ENCODE measurements at regions not wholly inside any gene's neighbourhood (a gene's known extent, or its start where the extent isn't known, plus 50 kb on each side); places are given as distances from the start of the nearest gene placed in this dataset.
"Not testable (repeated sequence)": the region's sequence is repeated elsewhere in the genome, so short reads cannot be mapped to it uniquely, and the experiment has no call there.

DNA sequence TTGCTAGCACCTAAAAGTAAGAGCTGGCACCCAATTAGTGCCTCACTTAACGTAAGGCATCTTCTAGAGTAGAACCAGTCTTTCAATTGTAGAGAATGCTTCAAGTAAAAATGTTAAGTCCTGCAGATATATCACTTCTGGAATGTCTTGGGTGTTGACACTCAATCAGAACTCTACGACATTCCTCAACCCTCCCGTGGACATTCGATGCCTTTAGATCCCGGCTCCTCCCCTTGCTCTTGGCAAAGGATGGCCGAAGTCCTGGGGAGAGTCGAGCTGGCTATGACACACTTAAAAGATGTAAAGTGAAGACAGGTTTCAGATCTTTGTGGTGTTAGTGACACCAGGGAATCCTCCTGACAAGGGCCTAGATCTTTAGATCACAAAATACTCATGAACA is 87.5 kb upstream of the ERCC6L2 start:
- DNase-seq (ENCODE audit: extremely low read depth, low read depth) = no peak

DNA sequence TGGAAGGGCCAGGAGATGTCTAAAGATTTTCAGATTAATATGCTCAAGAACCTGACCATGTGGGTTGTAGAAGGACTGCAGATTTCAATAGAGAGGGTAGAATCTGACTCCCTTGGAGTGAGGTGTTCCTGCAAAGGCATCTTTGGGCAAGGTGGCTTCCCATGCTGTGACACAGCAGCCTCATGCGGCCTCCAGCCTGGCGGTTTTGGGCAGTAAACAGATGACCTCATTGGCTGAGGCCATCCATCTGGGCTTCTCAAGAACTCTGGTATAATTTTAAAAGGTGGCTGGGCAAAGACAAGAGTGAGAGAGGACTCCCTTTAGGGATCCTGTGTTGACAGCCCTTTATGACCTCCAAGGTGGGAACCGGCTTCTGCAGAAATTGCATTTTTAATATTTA is 90.3 kb upstream of the ERCC6L2 start:
- no peak for DNase-seq (ENCODE audit: extremely low read depth, low read depth)

DNA sequence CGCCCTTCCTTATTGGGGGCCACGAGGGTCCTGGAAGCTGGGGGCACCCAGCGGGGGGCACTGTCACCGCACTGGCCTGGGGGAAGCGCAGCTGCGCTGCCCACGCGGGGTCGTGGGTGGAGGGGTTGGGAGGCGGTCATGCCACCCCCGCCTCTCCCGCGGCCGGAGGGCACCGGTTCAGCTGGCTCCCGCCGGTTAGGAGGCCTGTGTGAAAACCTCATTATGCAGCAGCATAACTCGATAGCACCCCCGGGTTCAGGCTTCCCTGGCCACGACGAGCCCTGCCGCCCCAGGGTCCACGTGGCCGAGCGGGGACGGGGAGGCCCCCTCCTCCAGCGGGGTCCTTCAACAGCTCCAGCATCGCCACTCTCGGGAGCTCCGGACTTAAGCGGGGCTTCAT is 91.2 kb upstream of the ERCC6L2 start:
- DNase-seq (ENCODE audit: extremely low read depth, low read depth) = no peak

DNA sequence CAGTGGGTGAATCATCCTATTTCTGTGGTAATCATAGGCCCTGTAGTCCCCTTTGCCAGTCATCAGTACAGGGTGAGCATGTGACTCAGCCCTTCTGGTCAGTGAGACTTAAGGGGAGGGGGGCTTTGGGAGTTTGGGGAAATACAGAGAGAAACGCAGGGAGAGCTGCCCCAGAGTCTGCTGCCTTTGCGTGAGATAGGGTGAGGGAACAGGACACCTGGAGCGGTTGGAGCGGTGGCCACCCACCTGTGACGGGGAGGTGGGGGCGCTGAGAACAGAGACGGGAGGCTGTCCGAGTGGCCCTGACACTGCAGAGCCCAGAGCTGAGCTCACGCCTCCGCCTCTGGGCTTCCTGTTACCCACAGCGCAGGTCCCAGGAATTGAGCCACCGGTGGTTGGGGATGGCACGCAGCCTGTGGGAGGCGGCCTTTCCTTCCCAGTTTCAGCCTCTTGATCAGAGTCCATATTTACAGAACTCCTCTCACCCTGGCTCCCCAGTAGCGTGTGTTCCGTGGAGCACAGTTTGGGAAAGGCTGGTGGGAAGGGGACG is 92.0 kb upstream of the ERCC6L2 start:
- no peak for DNase-seq (ENCODE audit: extremely low read depth, low read depth)

DNA sequence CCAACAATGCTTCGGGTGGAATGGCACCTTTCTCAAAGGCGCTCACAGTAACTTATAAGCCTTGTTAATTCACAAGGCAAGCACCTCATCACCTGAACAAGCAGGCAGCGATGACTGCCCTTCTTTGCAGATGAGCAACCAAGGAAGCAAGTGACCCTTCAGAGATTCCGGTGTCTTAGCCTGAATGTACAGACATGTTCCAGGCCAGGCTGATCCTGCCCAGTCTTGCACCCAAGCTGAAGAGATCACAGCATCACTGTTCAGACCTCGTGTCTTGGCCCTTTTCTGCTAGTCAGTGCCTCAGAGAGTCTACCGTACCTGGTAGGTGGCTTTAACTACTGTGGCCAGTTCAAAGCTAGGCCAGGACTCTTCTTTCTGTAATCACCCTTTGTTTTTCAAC is 94.7 kb upstream of the ERCC6L2 start:
- DNase-seq (ENCODE audit: extremely low read depth, low read depth) = no peak

DNA sequence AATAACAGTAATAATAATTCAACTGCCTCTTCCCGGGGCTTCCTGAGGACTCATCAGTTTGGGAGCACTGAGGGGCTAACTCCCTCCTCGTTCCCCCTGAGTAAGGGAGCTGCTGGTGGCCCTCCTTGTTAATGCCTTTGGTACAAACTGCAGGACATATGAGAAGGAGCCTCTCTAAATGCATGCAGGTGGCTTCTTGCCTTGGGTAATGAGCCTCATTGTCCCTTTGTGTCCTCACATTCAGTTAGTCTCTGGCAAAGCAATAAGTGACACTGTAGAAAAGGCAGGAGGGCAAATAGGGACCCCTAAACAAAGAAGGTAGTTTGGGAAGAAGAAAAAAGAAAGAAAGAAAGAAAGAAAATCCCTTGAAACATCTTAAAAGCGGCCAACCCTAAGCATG is 95.4 kb upstream of the ERCC6L2 start:
- DNase-seq (ENCODE audit: extremely low read depth, low read depth) = no peak

DNA sequence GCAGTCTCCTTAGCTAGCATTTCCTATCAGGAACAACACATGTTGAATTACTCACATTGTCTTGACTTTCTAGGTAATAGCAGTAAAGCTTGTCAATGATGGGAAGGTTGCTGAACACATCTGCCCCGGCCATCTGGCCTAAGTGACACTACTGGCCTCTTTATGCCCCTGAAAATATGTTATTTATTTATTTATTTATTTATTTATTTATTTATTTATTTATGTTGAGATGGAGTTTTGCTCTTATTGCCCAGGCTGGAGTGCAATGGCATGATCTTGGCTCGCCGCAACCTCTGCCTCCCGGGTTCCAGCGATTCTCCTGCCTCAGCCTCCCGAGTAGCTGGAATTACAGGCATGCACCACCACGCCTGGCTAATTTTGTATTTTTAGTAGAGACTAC is 95.9 kb upstream of the ERCC6L2 start:
- DNase-seq (ENCODE audit: extremely low read depth, low read depth) = not testable (repeated sequence)

DNA sequence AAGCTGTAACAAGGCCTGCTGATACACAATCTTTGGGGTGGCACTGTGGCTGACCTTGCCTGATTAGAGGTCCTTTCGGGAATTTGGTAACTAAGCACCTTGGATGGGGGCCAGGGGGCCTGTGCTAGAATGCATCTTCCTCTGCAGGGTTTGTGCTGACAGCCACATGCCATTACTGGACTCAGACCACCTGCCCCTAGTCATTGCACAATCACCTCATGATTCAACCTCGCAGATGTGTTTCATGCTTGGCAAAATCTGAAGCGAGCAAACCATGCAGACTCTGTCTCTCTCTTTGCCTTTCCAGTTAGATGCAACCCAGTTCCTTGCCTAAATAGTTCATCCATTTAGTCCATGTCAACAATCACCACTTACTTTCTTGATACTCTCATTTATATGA is 96.5 kb upstream of the ERCC6L2 start:
- DNase-seq (ENCODE audit: extremely low read depth, low read depth) = no peak

DNA sequence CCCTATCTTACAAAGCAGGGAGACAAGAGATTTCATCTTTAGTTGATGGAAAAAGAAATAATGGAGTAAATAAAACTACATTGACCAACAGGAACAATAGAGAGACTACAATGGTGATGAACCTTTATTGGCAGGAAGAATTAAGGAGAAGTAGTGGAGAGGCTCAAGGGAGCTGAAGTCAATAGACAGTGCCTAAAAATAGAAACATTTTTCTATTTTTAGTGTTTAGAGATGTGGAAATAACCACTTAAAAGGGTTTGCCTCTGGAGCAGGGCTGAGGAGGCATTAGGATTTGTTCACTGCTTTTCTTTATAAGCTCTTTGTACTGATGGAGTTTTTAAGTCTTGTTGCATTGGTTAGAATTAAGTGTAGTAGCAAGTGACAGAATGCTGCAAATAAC is 98.4 kb upstream of the ERCC6L2 start:
- no peak for DNase-seq (ENCODE audit: extremely low read depth, low read depth)

DNA sequence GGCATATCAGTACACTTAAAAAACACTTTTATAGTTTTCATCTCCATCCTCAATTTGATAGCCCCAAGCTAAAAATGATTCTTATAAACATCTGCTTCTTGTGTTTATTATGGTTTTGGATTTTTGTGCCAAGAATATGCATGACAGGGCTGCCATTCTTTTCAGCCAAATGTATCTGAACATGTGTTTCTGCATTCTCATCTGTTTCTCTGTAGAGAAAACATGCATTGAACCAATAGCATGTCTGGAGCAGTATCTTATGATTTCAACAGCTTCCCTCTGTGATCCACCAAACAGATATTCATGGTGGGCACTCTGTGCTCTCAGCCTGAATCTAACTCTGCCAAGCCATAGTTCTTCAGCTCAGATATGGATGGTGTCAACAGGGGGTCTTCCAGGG is 99.3 kb upstream of the ERCC6L2 start:
- DNase-seq (ENCODE audit: extremely low read depth, low read depth) = no peak

DNA sequence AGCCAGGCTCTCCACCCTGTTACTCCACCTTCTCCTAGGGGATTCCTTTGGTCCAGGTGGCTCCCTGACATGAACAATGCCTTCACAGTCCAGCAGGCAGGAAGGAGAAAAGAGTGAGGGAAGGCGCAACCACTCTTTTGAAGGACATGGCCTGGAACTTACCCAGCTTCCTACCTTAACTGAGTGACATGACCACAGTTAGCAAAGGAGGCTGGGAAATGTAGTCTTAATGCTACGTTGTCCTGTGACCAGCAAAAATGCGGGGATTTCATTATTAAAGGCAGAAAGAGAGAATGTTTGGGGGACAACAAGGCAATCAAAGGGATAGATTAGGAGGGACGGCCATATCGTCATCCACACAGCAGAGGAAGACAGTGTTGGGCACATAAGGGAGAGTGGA is 100.3 kb upstream of the ERCC6L2 start:
- DNase-seq (ENCODE audit: extremely low read depth, low read depth) = no peak

DNA sequence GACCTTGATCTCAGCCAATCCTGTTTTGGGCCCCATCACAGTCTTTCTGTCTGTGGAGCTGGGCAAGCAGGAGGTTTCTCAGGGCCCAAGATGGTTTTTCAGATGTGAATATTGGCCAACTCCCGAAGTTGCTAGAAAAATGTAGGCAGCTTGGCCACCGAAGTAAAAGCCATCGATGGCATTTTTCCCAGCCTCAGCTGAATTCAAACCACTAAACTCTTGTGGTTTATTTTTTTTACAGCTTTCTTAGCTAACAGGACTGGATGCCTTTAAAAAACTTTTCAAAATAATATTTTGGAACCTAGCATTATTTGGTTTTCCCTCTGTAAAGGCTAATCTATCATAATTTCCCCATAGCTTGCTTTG is 102.5 kb upstream of the ERCC6L2 start:
- DNase-seq (ENCODE audit: extremely low read depth, low read depth) = no peak

DNA sequence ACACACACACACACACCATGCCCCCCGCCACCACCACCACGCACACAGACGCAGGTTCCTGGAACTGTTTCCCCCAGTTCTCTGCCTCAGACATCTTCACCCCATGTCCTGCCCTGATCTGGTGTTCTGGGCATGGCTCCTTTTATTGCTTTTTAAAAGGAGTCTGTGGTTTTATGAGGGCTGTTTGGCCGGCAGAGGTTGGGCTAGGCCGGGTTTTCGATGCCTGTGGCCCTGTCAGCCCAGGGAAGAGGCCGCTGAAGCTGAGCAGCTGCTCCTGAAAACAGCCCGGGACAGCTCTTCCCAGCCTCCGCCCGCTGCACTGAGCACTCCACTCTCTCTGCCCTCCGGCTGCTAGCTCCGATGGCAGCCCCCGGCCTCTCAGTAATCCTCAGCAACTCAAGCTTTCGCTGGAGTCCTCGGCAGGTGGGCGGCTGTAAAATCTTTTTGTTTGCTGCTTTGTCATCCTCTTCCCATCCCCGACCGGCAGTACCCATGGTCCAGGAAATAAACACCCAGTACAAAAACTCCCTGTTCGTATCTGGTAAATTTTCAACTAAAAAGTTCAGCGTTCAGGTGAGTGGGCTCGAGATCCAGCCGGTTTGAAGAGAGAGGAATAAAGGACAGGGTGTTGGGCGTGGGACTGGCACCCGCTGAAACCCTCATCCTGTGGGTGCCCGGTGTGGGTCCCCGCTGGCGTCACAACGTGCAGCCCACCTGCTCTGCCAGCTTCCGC is 103.0 kb upstream of the ERCC6L2 start:
- DNase-seq (ENCODE audit: extremely low read depth, low read depth) = no peak

DNA sequence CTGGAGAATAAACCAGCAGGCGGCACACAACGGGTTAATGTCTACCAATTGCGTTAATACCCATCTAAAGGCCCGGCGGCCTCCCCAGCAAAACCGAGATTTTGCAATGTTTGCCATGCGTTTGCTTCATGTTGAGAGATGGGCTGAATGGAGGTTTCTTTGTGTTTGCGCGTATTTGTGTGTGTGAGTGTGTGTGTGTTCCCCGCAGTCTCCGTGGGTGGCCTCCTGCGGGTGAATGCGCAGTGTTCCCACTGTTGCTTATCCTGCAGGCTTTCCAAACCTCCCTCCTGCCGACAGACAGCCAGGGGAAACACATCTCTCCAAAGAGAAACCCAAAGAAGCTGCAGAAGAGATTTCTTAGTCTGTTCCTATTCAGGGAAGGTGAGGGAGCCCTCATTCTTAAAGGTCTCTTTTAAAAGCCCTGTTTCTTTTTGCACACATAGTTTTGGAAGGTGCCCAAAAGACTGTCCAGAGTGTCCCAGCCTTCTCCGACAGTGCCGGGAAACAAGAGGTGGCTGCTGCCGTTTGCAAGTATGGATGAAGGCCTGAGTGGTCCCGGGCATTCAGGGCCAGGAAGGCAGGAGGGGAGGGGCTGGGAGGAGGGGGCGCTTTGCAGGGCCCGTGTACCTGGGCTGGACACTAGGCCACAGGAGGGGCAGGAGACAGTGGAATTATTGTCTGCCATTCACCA is 103.8 kb upstream of the ERCC6L2 start:
- no peak for DNase-seq (ENCODE audit: extremely low read depth, low read depth)

DNA sequence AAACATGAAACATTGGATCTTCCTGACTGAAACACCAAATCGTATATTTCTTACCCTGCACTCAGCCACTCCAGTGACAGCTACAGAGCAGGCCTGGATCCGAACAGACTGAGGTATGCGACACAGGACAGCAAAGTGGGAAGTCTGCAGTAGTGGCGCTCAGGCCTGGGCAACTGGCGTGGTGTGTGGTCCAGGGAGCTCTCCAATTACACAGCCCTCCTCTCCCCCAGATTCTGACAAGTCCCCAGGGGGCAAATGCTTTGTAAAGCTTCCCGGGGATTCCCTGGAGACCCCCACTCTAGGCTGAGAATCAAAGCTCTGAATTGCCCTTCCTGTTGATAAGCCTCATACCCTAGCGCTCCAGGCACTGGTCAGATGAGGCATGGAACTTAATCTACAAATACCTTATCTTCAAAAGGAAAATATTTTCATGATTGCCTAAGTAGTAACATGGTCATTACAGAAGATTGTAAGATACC is 104.8 kb upstream of the ERCC6L2 start:
- DNase-seq (ENCODE audit: extremely low read depth, low read depth) = no peak

DNA sequence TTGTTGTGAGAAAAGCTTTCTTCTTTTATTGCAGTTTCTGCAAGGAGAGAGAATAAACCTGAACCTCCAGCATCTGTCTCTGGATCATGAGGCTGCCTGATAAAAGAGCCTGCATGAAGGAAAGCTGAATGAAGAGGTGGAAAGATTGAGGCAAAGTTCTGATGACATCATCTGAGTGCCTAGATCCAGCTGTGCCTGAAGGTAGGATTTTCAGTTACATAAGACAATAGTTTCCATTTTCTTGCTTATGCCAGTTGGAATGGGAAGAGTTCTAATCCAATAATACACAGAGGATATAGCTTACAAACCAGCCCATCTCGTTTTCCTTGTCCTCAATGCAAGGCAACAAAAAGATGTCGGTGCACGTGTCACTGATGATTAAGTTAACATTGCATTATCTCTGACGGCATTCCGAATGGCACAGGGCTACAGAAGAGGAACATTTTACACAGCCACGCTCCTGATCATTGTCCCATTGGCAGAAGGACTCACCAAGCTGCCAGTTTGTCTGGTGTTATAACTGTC is 105.5 kb upstream of the ERCC6L2 start:
- no peak for DNase-seq (ENCODE audit: extremely low read depth, low read depth)

DNA sequence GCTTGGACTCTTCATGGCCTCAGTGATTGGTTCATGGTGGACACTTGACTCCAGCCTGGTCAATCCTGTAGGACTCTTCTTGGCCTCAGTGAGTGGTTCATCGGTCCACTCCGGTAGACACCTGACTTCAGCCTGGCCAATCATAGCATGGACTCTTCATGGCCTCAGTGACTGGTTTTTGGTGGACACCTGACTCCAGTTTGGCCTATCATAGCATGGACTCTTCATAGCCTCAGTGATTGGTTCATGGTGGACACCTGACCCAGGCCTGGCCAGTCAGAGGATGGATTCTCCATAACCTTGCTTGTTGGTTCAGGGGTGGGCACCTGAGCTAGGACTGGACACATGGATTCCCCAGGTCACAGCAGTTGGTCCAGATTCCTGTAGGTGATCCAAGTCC is 106.0 kb upstream of the ERCC6L2 start:
- DNase-seq (ENCODE audit: extremely low read depth, low read depth) = no peak

DNA sequence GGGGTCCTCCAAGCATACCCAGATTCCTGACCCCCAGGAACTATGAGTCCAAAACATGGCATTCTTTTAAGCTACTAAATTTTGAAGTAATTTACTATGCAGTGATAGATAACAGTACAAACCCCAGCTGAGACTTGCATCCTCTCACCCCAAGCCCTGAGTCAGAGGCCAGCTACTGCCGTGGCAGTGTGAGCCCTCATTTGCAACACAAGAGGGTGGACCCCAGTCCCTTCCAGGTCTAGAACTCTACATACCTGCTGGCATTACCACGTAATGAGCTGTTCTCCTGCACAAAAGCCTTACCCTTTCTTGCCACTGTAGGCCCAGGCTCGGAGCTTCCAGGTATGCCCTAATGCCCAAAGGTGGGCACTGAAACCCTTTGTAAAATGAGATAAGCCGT is 108.6 kb upstream of the ERCC6L2 start:
- DNase-seq (ENCODE audit: extremely low read depth, low read depth) = no peak

DNA sequence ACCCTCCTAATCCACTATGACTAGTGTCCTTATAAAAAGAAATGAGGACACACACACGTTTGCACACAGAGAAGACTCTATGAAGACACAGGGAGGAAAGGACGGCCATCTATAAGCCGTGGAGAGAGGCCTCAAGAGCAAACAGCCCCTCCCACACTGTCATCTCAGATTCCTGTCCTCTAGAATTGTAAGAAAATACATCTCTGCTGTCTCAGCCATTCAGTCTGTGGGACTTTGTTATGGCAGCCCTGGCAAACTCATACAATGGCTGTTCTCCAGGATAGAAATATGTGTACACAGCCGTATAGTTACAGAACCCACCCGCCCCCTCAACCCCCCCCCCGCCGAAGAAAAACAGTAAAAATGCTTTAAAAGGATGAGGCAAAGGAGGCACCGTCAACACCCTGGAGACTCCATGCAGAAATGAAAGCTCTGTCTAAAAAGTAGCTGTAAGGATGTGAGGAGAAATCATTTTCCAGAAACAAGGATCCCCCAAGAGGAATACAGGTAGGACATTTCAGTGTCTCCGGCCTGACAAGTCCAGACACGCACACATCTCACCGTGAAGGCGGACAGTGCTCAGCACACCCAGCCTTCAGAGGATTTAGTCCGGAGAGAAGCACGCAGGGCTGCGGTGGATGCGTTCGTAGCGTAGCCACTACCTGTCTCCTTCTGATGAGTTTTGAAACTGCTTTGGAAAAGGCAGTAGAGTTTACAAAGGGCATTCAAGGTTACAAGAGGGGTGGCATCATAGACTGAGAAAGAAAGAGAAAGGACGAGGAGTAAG is 110.8 kb upstream of the ERCC6L2 start:
- DNase-seq (ENCODE audit: extremely low read depth, low read depth) = no peak

DNA sequence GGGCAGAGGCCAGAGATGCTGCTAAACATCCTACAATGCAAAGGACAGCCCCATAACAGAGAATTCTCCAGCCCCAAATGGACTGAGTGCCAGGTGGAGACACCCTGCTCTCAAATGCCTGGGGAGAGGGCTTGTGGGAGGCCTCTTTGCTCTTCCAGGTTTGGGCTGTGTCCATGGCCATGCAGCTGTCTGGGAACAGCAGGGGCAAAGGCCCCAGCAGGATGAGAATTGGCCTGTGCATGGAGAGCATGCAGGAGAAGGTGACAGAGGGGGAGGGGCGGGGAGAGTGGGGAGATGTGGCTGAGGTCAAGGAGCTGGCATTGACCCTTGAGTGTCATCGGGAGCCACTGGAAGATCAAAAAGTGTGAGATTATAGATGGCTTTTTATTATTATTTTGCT is 111.5 kb upstream of the ERCC6L2 start:
- DNase-seq (ENCODE audit: extremely low read depth, low read depth) = no peak

DNA sequence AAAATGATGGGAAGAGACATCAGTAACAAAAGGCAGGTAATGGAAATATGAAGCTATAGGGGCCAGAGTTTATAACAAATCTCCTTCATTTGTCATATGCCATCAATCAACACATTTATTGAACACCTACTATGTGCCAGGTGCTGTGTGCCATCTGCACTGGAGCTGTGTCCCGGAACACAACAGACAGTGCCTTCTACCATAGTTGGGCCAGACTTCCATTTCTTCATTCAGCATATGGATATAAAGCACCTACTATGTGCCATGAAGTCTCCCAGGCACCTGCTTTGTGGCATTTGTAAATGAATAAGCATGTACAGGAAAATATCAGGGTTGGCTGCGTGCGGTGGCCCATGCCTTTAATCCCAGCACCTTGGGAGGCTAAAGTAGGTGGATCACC is 112.5 kb upstream of the ERCC6L2 start:
- no peak for DNase-seq (ENCODE audit: extremely low read depth, low read depth)

All from NCI-H460 (cell line).